Uterus (tissue), 2 donors: ENCODE measurements at regions not wholly inside any gene's neighbourhood (a gene's known extent, or its start where the extent isn't known, plus 50 kb on each side); places are given as distances from the start of the nearest gene placed in this dataset.

Source experiments
- CTCF ChIP-seq, 4 experiments: fragments of 200-600 bp in 2 of 4; fragments of 450-650 bp in 2 of 4; sonication (generic) in 2 of 4; IDR thresholded peaks; one replicate each; pipeline ENCODE4 v1.5.1; 2016 to 2019; ENCODE audit warnings: antibody characterized with exemption in 4 of 4, mild to moderate bottlenecking in 2 of 4, moderate library complexity in 1 of 4
- POLR2A ChIP-seq, 2 donors: fragments of 450-650 bp; IDR thresholded peaks; one replicate each; pipeline ENCODE4 v1.6.1; 2016; ENCODE audit warnings: antibody characterized with exemption in 2 of 2, mild to moderate bottlenecking in 1 of 2, moderate library complexity in 1 of 2

- no peak for TF ChIP-seq CTCF (IDR thresholded peaks at IDR 0.05)
- no peak for TF ChIP-seq POLR2A (IDR thresholded peaks at IDR 0.05)
These were observed 206.8 kb upstream of the MTPN start for GRCh38 chr7:136183981-136184380.
